Activated naive CD4-positive, alpha-beta T cell treated with anti-CD3 and anti-CD28 coated beads for 36 hours (primary cell): ENCODE measurements at regions not wholly inside any gene's neighbourhood (a gene's known extent, or its start where the extent isn't known, plus 50 kb on each side); places are given as distances from the start of the nearest gene placed in this dataset.
"Not testable (repeated sequence)": the region's sequence is repeated elsewhere in the genome, so short reads cannot be mapped to it uniquely, and the experiment has no call there.

Experiments
- CTCF ChIA-PET: fragments of 350-600 bp; sonication (Branson Sonifier 250); formaldehyde crosslinking; loops from one replicate; lab custom pipeline; 2021; ENCODE audit warnings: antibody characterized with exemption; lab: Charles Lee
- DNase-seq: peaks from one replicate; pipeline ENCODE4 v3.0.0-alpha.2; 2020
- H3K27ac Mint-ChIP-seq: one replicate; pipeline ENCODE4 v1.8.0; 2021; ENCODE audit warnings: mild to moderate bottlenecking, mixed read lengths
- H3K27me3 Mint-ChIP-seq: one replicate; pipeline ENCODE4 v1.8.0; 2021; ENCODE audit warnings: low read depth, mixed read lengths
- H3K36me3 Mint-ChIP-seq: one replicate; pipeline ENCODE4 v1.8.0; 2021; ENCODE audit warnings: low read depth, mixed read lengths
- H3K4me1 Mint-ChIP-seq: one replicate; pipeline ENCODE4 v1.8.0; 2021; ENCODE audit warnings: low read depth, mixed read lengths
- H3K4me3 Mint-ChIP-seq: one replicate; pipeline ENCODE4 v1.8.0; 2021; ENCODE audit warnings: mild to moderate bottlenecking, moderate library complexity, mixed read lengths
- H3K9me3 Mint-ChIP-seq: one replicate; pipeline ENCODE4 v1.8.0; 2021; ENCODE audit warnings: mixed read lengths
- intact Hi-C: fragments of 100-400 bp; cut with micrococcal nuclease; formaldehyde crosslinking; loops from one replicate; pipeline ENCODE4 v1.15.1; 2023

DNA sequence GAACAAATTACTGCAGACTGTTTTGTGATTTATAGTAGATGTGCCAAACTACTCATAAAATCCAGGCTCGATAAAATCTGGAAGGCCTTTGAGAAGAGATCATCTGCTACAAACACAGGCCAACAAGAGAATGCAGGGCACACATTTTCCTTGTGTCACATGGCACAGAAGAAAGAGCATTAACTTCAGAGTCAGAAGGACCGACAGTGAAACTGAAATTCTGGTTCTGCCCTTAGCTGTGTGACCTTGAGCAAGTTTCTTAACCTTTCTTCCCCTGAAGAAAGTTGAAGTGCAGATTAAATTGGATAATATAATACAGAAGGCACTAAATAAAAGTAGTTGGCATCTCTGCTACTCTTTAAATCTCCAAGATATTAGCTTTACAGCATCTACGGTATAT, 338.4 kb upstream of the IRAK1BP1 start:
- no peaks in the 10 kb centered on the region for H3K9me3 Mint-ChIP-seq

DNA sequence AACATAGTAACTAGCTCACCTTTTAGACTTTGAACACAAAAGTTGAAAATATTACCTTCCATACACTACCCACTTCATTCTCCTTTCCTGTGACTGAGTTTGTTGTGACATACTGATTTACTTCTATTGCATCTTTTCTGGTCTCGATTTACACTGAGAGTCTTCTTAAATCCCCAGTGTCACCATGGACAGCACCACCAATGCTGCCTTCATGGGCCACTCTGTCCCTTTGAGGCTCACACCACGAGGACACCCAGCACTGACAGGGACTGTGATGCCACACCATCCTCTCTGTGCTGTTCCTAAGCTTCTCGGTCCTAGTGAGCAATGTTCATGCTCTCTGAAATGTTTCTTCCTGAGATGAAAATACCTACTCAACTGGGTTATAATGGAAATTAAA, 337.1 kb upstream of the IRAK1BP1 start:
- no peaks in the 10 kb centered on the region for H3K36me3 Mint-ChIP-seq

More for the DNA sequence above, 338.4 kb upstream of the IRAK1BP1 start:
- intact Hi-C loops, result no loop called here
- peaks cover 2% of the 10 kb centered on the region for H3K27me3 Mint-ChIP-seq
- H3K27ac Mint-ChIP-seq, result no peak overlapping the region
- CTCF ChIA-PET, result no interaction called here
- no peak overlapping the region for H3K4me3 Mint-ChIP-seq
- no peak for DNase-seq
- no peaks in the 10 kb centered on the region for H3K36me3 Mint-ChIP-seq
- H3K4me1 Mint-ChIP-seq, result no peaks in the 10 kb centered on the region

DNA sequence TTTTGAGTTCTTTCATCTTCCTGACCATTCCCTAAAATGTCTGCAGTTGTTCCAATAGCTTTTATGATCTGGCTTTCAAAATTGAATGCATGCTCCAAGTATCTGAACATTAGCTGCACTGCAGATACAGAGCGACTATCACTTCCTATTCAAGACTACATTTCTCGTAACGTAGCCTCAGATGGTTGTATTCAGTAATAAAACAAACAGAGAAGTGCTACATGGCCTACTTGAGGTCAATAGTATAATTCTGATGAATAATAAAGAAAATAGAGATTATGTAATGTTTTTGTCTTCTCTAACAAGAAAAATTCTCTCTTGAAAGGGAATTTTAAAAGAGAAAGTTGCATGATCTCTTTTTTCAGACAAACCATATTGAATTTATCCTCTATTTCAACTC, 333.9 kb upstream of the IRAK1BP1 start:
- peaks cover 2% of the 10 kb centered on the region for H3K27me3 Mint-ChIP-seq
- DNase-seq, result no peak
- no peaks in the 10 kb centered on the region for H3K4me1 Mint-ChIP-seq
- no peak overlapping the region for H3K4me3 Mint-ChIP-seq
- H3K36me3 Mint-ChIP-seq, result no peaks in the 10 kb centered on the region
- no peak overlapping the region for H3K27ac Mint-ChIP-seq
- intact Hi-C loops, result no loop called here
- H3K9me3 Mint-ChIP-seq, result no peaks in the 10 kb centered on the region
- CTCF ChIA-PET, result interaction anchor here (0.7 kb wide), 1 partner anchor 399 kb away, joined by 3 read pairs; no protein-coding TSS in a partner anchor

More for the DNA sequence above, 337.1 kb upstream of the IRAK1BP1 start:
- Mint-ChIP-seq H3K27ac (no peak overlapping the region), H3K4me1 (no peaks in the 10 kb centered on the region), H3K4me3 (no peak overlapping the region), H3K9me3 (no peaks in the 10 kb centered on the region), H3K27me3 (peaks cover 2% of the 10 kb centered on the region)
- CTCF ChIA-PET, result no interaction called here
- intact Hi-C loops, result no loop called here
- DNase-seq, result no peak

- no peaks in the 10 kb centered on the region for H3K36me3 Mint-ChIP-seq
- DNase-seq, result no peak
- intact Hi-C loops, result no loop called here
- H3K27ac Mint-ChIP-seq, result no peak overlapping the region
- peaks cover 2% of the 10 kb centered on the region for H3K27me3 Mint-ChIP-seq
- H3K9me3 Mint-ChIP-seq, result no peaks in the 10 kb centered on the region
- H3K4me3 Mint-ChIP-seq, result no peak overlapping the region
- CTCF ChIA-PET, result no interaction called here
- no peaks in the 10 kb centered on the region for H3K4me1 Mint-ChIP-seq
Measured at GRCh38 chr6:78533876-78534275, 333.5 kb upstream of the IRAK1BP1 start.

GRCh38 chr6:78538002-78538401, 329.3 kb upstream of the IRAK1BP1 start:
- H3K36me3 Mint-ChIP-seq, result no peaks in the 10 kb centered on the region
- CTCF ChIA-PET, result no interaction called here
- H3K27ac Mint-ChIP-seq, result no peak overlapping the region
- no peaks in the 10 kb centered on the region for H3K27me3 Mint-ChIP-seq
- H3K9me3 Mint-ChIP-seq, result no peaks in the 10 kb centered on the region
- intact Hi-C loops, result no loop called here
- H3K4me3 Mint-ChIP-seq, result no peak overlapping the region
- no peak for DNase-seq
- no peaks in the 10 kb centered on the region for H3K4me1 Mint-ChIP-seq

DNA sequence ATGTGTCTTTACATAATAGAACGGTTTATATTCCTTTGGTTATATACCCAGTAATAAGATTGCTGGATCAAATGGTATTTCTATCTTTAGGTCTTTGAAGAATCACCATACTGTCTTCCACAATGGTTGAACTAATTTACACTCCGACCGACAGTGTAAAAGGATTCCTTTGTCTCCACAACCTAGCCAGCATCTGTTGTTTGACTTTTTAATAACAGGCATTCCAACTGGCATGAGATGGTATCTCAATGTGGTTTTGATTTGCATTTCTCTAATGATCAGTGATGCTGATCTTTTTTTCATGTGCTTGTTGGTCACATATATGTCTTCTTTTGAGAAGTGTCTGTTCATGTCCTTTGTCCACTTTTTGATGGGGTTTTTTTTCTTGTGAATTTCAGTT, 319.7 kb upstream of the IRAK1BP1 start:
- DNase-seq, H3K4me1 Mint-ChIP-seq, H3K27me3 Mint-ChIP-seq, CTCF ChIA-PET, H3K4me3 Mint-ChIP-seq, H3K27ac Mint-ChIP-seq, intact Hi-C loops, H3K36me3 Mint-ChIP-seq, H3K9me3 Mint-ChIP-seq: not testable (repeated sequence)

- Mint-ChIP-seq H3K27me3 (no peaks in the 10 kb centered on the region), H3K4me3 (no peak overlapping the region), H3K36me3 (no peaks in the 10 kb centered on the region), H3K9me3 (peaks cover 16% of the 10 kb centered on the region), H3K4me1 (no peaks in the 10 kb centered on the region), H3K27ac (no peak overlapping the region)
- no peak for DNase-seq
- CTCF ChIA-PET, result no interaction called here
- intact Hi-C loops, result no loop called here
Measured at GRCh38 chr6:78551361-78551760, 316.0 kb upstream of the IRAK1BP1 start.

DNA sequence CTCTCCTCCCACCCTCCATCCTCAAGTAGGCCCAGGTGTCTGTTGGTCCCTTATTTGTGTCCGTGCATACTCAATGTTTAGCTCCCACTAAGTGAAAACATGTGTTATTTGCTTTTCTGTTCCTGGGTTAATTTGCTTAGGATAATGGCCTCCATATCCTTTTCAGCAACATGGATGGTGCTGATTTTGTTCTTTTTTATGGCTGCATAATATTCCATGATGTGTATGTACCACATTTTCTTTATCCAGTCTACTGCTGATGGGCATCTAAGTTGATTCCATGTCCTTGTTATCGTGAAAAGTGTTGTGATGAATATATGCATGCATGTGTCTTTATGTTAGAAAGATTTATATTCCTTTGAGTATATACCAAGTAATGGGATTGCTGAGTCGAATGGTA, 314.9 kb upstream of the IRAK1BP1 start:
- Mint-ChIP-seq H3K27ac (no peak overlapping the region), H3K9me3 (peaks cover 23% of the 10 kb centered on the region), H3K4me3 (no peak overlapping the region), H3K36me3 (no peaks in the 10 kb centered on the region), H3K27me3 (no peaks in the 10 kb centered on the region), H3K4me1 (no peaks in the 10 kb centered on the region)
- no peak for DNase-seq
- CTCF ChIA-PET, result no interaction called here
- intact Hi-C loops, result no loop called here

GRCh38 chr6:78554341-78554740, 313.0 kb upstream of the IRAK1BP1 start:
- no peak overlapping the region for H3K27ac Mint-ChIP-seq
- no peak overlapping the region for H3K4me3 Mint-ChIP-seq
- no peaks in the 10 kb centered on the region for H3K27me3 Mint-ChIP-seq
- CTCF ChIA-PET, result no interaction called here
- no peaks in the 10 kb centered on the region for H3K4me1 Mint-ChIP-seq
- H3K36me3 Mint-ChIP-seq, result no peaks in the 10 kb centered on the region
- no peak for DNase-seq
- H3K9me3 Mint-ChIP-seq, result peaks cover 26% of the 10 kb centered on the region
- intact Hi-C loops, result no loop called here

- H3K4me3 Mint-ChIP-seq, result no peak overlapping the region
- no peaks in the 10 kb centered on the region for H3K36me3 Mint-ChIP-seq
- CTCF ChIA-PET, result no interaction called here
- no peak overlapping the region for H3K27ac Mint-ChIP-seq
- no peak for DNase-seq
- no peaks in the 10 kb centered on the region for H3K4me1 Mint-ChIP-seq
- H3K9me3 Mint-ChIP-seq, result peaks cover 17% of the 10 kb centered on the region
- H3K27me3 Mint-ChIP-seq, result peaks cover 3% of the 10 kb centered on the region
- intact Hi-C loops, result no loop called here
Measured at GRCh38 chr6:78559056-78559455, 308.3 kb upstream of the IRAK1BP1 start.

DNA sequence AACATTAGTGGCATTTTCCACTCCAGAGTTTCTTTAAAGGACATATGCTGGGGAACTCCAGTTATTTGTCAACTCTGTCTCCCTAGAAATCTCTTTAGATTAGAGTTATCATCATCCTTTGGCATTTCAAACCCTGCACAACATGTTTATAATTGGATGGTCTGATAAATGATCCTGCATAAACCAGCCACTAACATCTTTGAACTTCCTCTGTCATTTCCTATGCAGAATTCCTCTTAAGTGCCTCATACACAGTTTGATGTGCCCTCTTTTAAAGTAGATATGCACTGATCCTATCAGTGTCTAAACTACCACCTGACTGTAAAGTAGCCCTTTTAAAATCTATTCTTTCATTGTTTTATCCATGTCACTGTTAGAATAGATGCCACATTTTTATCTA, 306.3 kb upstream of the IRAK1BP1 start:
- intact Hi-C loops, result no loop called here
- CTCF ChIA-PET, result no interaction called here
- Mint-ChIP-seq H3K27me3 (peaks cover 3% of the 10 kb centered on the region), H3K4me1 (no peaks in the 10 kb centered on the region), H3K4me3 (no peak overlapping the region), H3K36me3 (no peaks in the 10 kb centered on the region), H3K9me3 (peaks cover 10% of the 10 kb centered on the region), H3K27ac (no peak overlapping the region)
- no peak for DNase-seq

DNA sequence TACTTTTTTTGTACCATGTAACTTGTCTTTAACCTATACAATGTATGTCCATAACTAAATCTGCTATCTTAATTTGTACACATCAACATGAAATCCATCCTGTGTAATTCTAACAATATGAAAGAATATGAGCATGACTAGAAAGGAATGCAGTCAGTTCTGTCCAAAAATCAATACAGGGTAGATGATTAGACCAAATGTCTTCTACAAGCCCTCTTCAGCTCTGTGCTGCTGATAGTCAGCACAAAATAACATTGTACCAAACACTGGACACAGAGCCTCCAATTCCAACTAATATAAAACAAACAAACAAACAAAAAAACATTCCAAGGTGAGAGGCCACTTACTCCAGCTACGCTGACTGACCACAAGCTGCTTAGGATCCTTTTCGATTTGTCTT, 301.4 kb upstream of the IRAK1BP1 start:
- Mint-ChIP-seq H3K27ac (no peak overlapping the region), H3K9me3 (peaks cover 5% of the 10 kb centered on the region), H3K4me1 (no peaks in the 10 kb centered on the region), H3K4me3 (no peak overlapping the region), H3K27me3 (peaks cover 3% of the 10 kb centered on the region), H3K36me3 (no peaks in the 10 kb centered on the region)
- intact Hi-C loops, result no loop called here
- CTCF ChIA-PET, result no interaction called here
- DNase-seq, result no peak

GRCh38 chr6:78570044-78570443, 297.3 kb upstream of the IRAK1BP1 start:
- Mint-ChIP-seq H3K27ac (no peak overlapping the region), H3K36me3 (no peaks in the 10 kb centered on the region)
- CTCF ChIA-PET, result no interaction called here

GRCh38 chr6:78577585-78577984, 289.8 kb upstream of the IRAK1BP1 start:
- H3K36me3 Mint-ChIP-seq, result no peaks in the 10 kb centered on the region
- no peak overlapping the region for H3K4me3 Mint-ChIP-seq
- no peak overlapping the region for H3K27ac Mint-ChIP-seq
- intact Hi-C loops, result no loop called here
- H3K27me3 Mint-ChIP-seq, result no peaks in the 10 kb centered on the region
- no peak for DNase-seq
- H3K4me1 Mint-ChIP-seq, result no peaks in the 10 kb centered on the region
- peaks cover 4% of the 10 kb centered on the region for H3K9me3 Mint-ChIP-seq
- CTCF ChIA-PET, result no interaction called here

More at GRCh38 chr6:78570044-78570443, 297.3 kb upstream of the IRAK1BP1 start:
- intact Hi-C loops, result no loop called here
- peaks cover 10% of the 10 kb centered on the region for H3K9me3 Mint-ChIP-seq
- DNase-seq, result no peak
- H3K27me3 Mint-ChIP-seq, result no peaks in the 10 kb centered on the region
- no peaks in the 10 kb centered on the region for H3K4me1 Mint-ChIP-seq
- no peak overlapping the region for H3K4me3 Mint-ChIP-seq
